ENCODE measurements at regions not wholly inside any gene's neighbourhood (a gene's known extent, or its start where the extent isn't known, plus 50 kb on each side); places are given as distances from the start of the nearest gene placed in this dataset.

DNA sequence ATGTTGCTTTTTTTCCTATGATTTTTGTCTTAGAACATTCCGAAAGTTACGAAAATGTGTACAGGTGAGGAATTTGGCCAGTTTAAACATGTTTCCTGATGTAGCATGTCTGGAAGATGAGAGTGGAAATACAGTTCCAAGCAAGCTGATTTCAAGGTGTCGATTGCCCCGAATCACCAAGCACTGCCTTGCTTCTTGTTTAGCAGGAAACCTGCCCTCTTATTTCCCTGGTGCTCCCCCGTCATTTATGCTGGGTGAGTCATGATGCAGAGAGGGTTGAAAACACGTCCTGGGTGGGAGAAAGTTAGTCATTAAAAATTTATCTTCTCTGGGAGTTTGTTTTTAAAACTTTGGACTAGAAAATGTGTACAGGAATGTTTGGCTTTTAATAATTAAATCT is 608.6 kb upstream of the EEF2KMT start:
- no peak for DNase-seq

DNA sequence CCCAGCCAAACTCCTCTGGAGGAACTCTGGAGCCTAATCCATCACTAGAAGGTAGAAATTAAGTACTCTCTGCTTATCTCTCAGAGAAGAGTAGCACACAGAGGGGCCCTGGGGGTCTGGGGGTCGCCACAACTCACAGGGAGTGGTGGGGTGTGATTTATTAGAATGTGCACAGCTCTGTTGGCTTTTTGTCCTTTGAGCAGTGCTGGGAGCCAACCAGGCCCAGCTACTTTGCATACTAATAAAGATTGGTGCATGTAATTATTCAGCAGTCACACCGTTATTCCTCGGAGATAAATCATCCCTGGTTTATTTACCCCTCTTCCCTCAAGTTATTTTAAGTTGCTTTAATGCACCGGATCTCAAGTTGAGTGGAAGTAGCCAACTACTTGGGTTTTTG is 606.7 kb upstream of the EEF2KMT start:
- no peak for DNase-seq

DNA sequence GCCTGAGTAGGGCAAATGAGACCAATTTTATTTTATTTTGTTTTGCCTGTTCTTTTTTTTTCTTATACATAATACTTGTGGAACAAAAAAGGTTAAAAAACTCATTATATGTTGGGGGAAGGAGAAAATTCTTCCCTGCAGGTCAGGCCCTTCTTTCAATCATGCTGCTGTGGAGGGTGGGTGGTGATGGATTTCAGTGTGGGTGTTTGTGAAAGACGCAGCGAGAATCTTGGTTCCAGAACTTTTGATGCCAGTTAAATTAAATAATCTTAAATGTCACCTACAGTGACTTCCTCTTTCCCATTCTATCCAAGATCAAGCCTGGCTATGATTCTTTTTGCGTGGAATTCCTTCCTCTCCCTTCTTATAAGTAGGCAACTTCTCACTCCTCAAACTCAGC is 595.8 kb upstream of the EEF2KMT start:
- no peak for DNase-seq

DNA sequence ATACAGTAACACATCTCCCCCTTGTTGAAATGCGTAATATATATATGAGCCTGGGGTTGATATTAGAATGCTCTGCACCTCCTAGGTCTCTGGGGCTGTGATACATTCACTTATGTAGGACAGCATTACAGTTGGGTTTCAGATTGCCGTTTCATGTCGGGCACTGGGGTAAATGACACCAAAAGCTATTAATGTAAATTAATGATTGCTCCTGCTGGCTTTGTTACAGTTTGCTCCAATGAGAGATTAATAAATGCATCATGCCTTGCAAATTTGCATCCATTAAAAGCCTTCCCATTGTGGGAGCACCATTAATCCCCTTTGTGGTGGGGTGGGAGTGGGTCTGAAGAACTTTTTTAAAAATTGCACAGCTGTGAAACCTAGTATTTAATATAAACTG is 584.4 kb upstream of the EEF2KMT start:
- no peak for DNase-seq

DNA sequence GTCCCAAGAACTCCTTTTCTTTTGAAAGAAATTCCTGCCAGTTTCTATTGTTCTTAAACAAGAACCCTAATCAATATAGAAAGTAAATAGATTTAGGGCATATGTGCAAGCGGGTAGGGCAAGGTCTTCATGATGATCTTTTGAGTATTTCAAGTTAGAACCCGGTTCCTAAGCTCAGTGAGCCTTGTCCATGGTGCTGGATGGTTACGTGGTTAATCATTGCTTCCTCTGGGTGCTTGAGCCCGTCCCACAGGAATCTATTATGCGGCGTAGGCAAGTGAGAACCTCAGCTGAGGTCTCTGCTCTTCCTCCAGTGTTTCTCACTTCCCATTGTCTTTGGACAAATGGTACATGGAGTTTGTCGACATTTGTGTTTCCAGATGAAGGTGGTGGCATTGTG is 580.8 kb upstream of the EEF2KMT start:
- no peak for DNase-seq

DNA sequence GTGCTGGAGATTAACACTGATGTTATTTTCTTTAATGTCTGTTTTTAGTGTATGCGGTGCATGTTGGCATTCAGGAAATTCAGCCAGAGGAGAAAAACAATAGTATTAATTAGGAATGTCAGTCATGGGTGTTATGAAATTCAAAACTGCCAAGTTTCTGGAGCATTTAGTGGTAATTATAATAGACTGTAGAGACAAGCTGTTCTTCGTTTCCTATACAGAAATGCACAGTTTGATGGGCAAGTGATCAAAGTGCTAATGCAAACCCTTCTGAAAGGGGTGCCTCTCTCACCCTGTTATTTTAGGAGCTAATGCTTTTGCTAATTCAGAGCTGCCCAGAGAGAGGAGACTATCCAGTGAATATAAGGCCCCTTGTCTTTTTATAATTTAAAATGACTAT is 573.8 kb upstream of the EEF2KMT start:
- DNase-seq = no peak

DNA sequence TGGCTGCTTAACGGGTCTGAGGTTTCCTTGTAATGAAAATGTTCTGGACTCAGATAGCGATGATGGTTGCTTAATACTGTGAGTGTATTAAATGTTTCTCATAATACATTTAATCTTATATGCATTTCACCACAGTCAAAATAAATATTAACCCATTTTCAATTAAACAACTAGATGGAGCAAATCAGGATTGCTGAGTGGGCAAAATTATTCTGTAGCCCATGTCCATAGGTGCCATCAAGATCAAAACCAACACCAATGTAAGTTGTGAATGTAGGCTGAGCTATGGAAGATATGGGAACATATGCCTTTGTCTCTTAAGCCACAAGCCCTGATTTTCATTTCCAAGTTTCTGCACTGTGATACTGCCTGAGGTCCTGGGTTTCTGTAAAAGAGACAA is 572.6 kb upstream of the EEF2KMT start:
- DNase-seq = no peak

DNA sequence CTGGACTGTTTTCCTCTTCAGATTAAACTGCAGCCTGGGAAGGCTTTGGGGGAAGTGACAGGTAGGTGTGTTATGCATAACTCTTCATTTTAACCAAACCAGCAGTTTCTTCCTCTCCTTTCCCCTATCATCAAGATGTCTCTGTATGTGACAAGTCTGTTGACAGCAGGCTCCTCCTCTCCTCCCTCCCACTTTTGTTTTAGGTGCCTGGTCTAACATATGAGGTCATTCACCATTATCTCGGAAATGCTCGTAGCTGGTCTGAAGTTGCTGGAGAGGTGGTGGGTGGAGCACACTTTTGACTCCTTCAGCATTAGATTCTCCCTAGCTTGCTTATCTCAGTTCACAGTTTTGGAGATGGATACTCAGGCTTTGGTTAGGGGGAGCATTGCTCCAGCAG is 571.0 kb upstream of the EEF2KMT start:
- DNase-seq = no peak

DNA sequence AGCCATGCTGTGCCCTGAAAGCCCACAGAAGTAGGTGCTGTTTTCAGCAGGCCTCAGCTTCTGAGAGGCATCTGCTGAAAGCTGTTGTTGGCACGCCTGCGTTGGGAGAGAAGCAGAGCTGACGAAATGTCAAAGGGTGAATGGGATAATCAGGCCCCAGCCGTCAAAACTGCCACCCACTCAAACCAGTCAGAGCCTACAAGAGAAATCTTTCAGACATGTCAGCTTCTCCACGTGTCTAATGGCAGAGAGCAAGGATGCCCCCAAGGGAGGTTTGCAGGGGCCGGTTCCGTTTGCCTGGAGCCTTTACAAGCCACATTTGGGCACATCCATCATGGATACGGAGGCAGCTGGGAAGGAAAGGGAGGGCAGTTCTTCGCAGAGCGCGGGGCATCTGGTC is 568.2 kb upstream of the EEF2KMT start:
- no peak for DNase-seq

DNA sequence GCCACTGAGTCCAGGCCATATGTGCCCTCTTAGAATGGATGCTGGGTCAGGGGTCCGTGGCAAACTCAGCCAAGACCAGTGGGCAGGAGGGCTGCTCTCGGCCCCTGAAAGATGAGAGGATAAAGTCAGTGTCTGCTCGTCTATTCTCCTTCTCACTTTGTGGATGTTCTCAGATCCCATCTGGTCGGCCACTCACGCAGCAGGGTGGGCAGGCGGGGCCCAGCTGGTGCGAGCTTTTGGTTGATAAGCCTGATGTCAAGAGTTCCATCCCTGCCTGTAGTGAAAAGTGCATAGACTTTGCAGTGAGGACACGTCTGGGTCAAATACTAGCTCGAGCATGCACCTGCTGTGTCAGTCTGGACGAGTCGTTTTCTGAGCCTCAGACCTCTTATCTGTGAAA is 556.2 kb upstream of the EEF2KMT start:
- DNase-seq = no peak

DNA sequence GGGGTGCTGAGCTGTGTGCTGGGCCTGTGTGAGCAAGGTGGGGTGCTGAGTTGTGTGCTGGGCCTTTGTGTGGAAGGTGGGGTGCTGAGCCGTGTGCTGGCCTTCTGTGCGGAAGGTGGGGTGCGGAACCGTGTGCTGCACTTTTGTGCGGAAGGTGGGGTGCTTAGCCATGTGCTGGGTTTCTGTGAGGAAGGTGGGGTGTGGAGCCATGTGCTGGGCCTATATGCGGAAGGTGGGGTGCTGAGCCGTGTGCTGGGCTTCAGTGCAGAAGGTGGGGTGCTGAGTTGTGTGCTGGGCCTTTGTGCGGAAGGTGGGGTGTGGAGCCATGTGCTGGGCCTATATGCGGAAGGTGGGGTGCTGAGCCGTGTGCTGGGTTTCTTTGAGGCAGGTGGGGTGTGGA is 555.4 kb upstream of the EEF2KMT start:
- DNase-seq = no peak

DNA sequence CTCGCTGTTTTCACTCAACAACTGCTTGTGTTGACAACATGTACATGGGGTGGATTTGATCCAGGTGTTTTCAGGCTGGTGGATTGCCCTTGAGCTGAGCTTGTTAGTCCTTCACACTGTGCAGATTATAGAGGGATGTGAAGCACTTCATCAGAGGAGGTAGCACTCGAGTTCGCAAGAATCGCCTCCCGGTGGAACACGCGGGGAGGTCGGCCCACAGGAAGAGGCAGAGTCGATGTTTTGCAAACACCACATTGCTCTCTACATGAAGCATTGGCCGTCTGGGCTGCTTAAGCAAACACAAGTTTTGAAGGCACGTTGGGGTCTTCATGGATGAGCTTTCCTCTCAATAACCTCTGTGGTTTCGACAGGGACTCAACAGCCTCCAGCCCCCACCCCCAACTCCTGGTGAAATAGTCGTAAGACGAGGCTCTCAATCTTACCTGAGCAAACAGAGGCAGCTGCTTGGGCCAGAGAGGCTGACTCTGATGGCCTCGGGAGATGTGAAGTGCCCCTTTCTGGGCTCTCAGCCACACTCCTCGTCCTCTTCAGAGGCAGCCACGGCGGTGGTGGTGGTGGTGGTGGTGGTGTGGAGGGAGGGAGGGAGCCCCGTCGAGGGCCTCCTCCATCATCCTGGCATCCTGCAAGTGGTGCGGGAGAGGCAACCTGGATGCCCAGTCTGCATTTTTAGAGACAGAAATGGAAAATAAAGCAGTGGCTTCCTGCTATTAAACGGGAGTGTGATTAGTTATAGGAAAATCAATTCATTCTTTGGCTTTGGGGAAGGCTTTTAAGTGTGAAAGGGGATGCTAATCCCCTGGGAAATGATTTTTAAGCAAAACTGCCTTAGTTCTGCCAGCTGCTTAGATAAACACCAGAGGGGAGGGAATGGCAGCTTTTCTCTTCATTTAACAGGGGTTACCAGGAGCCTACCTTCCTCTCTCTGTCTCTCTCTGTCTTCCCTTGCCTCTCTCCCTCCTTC is 552.5 kb upstream of the EEF2KMT start:
- DNase-seq = no peak

DNA sequence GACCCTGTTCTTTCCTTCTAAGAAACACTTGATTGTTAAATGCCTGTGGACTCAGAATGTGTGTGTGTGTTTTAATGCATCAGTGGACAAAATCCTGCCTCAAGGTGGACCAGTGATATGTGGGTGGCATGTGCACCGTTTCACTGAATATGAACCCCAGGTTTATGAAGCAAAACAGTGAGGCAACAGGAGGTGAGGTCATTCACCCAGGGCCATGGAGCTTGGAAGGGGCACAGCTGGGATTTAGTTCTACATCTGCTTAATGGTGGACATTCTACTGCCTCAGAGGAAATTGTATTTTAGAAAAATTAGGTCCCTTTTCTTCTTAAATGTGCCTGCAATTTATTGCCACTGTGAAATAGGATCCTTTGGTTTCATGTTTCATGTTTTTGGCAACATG is 549.5 kb upstream of the EEF2KMT start:
- no peak for DNase-seq

DNA sequence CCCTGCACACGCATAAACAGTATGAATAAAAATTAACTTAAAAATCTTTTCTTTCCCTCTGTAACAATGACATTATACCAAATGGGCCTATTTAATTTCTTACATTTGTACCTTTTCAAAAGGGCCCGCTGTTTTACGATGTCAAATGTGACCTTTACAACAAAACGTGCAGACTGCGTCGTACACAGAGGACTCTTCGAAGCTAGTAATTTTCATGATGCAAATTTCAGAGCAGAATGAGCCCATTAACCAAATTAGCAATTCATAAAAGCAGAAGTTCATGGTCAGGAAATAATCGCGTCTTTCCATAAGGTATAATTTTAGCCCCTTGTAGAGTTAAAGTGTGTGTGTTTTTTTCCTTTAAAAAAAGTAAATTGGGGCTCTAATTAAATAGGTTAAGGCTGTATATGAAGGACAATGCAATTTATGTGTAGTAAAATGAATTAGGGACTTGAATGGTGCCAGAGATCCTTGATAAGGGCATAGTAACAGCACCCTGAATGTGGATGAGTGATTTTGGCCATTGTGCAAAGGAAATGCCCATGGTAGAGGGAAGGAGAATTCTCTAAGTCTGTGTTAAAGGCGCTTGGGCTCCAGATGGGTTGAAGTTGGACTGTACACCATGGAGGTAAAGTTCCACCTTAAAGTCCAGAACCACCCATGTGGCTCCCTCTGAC is 546.4 kb upstream of the EEF2KMT start:
- no peak for DNase-seq

DNA sequence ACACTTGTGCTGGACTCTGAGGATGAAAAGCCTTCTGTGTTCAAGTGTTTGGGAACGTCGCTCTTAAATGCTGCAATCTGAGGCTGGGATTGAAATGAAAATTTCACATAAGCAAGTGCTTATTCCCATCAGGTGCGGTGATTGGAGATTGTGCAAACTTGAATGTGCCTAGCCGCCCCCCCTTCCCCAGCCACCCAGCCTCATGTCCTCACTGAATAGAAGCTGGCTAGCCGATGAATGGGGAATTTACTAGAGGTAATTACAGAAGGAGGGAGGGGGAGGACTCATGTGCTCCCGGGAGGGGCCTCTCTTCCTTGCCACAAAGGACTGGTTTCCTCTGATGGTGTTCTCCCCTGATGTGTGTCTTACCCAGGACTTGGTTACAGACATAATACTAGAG is 544.8 kb upstream of the EEF2KMT start:
- DNase-seq = no peak

DNA sequence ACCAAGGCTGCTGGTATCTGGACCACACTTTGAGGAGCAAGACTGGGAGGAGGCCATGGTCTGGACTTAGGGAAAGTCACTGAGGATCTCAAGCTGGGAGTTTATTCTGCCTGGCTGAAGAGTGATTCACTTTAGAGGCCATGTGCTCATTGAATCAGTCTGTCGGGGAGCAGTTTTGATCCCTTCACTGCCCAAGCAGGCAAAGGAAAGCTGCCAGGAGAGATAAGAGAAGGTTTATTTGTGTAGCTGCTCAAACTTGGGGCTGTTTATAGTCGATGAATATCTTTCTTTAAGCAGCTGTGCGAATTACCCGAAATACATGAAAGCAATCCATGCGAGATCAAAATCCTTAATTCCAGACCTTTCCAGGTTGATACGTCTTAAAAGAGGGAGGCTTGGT is 544.4 kb upstream of the EEF2KMT start:
- no peak for DNase-seq

DNA sequence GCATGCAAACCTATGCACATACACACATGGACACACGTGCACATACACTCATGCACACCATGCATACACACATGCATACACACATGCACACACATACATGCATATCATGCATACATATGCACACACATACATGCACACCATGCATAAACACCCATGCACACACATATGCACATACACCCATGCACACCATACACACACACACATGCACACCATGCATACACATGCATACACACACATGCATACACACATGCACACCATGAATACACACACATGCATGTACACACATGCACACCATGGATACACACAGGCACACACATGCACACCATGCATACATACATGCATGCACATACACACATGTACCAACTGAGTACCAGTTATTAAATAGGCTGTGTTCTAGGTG is 543.3 kb upstream of the EEF2KMT start:
- no peak for DNase-seq

DNA sequence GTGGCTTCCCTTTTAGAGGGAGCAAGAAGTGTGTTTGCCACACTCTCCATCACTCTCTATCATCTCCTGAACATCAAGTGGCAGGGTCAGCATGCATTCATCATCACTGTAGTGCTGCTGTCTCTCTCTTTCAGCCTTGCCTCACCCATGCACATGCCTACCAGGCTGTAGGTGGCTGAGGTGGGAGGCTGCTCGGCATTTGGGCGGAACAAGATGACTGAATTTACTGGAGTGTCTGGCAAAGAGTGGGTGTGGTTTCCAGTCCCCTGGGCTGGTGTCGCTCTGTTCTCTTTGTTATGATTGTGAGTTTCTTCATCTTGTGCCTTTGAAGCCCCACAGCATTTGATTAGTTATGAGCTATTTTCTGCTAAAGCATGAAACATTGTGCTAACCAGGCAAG is 541.9 kb upstream of the EEF2KMT start:
- DNase-seq = no peak

DNA sequence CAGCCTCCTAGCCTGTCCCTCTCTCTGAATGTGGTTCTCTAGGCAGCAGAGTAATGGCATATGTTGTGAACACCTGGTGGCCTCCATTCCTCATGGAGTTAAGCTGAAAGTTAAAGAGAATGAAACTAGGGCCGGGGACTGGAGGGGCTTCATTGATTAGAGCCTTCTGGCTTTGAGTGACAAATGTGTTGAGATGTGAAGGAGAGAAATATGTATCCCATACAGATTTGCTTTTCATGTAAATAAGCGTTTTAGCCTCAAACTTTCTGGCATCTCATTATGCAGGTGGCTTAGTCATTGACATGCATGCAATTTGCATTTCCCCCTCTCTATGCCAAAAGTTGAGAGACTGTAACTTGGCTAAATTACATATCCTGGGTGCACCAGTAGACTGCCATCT is 537.7 kb upstream of the EEF2KMT start:
- no peak for DNase-seq

DNA sequence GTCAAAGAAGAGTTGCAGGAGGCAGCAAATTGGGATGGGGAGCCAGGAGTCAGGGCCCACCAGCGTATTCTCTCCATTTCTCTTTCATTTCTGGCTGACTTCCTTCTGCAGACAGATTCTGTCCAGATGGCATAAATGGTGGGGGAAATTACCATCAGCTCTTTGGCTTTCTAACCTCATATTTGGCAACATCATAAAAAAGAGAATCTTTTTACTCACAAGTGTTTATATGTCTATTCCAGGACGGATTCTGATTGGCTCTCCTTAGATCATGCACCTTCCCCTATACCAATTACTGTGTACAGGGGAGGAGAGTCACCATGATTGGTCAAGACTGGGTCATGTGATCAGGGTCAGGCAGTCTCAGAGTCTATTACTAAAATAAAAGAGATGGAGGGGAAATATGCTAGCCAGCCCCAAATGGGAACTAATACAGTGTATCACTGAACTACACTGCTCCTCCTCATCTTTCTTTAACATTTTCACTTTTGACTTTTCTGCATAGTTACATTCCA is 537.1 kb upstream of the EEF2KMT start:
- DNase-seq = no peak

DNA sequence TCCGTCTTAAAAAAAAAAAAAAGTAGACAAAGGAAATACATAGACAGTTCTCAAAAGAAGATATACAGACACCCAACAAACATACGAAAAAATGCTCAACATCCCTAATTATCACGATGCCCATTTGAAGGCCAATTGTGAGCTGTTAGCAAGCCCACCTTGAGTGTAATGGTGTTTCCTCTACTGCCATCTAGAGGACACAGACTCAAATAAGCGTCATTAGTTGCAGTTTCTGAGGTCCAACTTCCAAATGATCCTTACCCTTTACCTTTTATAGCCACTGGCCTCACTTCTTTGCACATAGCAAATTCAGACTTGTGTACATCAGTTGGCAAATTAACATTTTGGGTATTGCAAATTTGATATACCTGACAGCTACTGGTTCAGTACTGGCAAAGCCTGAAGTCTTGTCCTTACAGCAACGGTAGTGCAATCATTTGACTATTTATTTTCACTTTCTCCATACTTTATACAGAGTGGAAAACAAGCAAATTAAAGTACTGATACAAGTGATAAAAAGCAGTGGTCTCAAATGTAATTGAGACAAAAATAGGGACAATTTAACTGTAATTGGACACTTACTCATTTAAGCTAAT is 536.3 kb upstream of the EEF2KMT start:
- no peak for DNase-seq

DNA sequence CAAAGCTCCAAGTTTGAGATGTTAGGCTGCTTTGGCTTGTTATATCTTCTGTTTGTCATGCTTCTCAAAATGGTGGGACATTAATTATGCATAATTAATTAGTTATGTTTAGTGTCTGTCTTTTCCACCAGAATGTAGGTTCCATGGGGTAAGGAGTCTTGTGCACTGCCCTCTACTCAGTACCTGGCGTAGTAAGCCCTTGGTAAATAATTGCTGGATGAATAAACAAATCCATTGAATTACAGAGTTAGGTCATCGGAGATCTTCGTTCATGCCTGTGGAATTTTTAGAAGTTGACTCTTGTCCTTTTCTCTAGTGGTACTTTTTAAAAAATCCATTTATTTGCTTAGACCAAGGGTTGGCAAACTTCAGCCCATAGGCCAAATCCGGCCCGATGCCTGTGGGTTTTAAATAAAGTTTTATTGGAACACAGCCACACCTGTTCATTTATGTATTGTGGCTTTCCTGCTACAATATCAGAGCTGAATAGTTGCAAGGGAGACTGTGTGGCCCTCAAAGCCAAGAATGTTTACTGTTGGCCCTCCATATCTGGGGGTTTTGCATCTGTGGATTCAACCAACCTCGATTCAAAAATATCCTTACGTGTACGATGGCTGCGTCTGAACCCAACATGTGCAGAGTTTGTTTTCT is 524.8 kb upstream of the EEF2KMT start:
- DNase-seq = no peak

DNA sequence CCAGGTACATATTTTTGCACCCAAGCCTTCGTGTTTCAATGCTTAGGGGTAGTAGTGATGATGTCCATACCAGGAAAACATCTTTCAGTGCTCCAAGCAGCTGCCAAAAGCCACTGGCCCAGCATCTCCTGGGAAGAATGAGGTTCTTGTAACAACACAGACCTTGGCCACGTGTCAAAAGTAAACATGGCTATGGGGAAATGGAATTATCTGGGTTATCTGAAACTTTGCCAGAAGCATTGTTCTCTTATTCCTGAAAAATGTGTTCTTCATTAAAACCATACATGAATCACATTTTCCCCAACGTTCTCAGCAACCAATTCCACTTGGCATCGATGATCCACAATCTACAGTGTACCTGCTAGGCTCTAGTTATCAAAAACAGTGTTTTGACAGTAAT is 524.2 kb upstream of the EEF2KMT start:
- no peak for DNase-seq

Measured in central memory CD4-positive, alpha-beta T cell (primary cell).